Skin epidermis (tissue), 12 donors: ENCODE measurements at regions not wholly inside any gene's neighbourhood (a gene's known extent, or its start where the extent isn't known, plus 50 kb on each side); places are given as distances from the start of the nearest gene placed in this dataset.

Experiments
- H3K27ac ChIP-seq, 21 experiments: fragments of 200-600 bp; sonication (generic) in 11 of 21; one replicate each; pipeline ENCODE4 v1.5.0; 2020; ENCODE audit warnings: mild to moderate bottlenecking in 3 of 21, inconsistent platforms in 2 of 21, moderate library complexity in 2 of 21
- H3K4me3 ChIP-seq, 7 experiments: fragments of 200-600 bp; sonication (generic) in 2 of 7; one replicate each; pipeline ENCODE4 v1.5.0; 2020; ENCODE audit warnings: inconsistent platforms in 2 of 7, mild to moderate bottlenecking in 2 of 7, moderate library complexity in 1 of 7

DNA sequence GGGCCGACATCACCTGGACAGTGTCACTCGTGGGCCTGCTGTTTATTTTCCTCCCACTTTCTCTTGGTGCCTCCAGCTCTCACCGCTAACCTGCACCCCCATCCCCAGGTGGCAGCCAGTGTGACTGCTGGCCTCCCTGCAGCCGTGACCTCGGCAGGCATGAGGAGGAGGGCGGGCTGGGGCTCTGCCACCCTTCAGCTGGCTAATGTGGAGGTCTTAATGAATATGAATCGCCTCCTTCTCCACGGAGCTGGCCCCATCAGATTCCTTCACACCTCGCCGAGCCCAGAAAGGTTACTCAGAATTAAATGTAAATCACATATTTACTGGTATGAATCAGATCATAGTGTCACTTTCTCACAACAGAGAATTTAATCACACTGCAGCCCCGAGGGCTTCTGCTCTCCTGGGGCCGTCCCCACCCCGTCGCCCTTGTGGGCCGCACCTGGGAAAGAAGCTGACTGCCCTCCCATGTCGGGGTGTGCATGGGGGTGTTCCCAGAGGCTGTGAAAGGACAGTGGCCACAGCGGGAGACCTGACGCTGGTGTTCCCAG, 171.1 kb upstream of the TLE3 start:
- H3K4me3 ChIP-seq: no peak overlapping the region
- H3K27ac ChIP-seq: no peak overlapping the region

DNA sequence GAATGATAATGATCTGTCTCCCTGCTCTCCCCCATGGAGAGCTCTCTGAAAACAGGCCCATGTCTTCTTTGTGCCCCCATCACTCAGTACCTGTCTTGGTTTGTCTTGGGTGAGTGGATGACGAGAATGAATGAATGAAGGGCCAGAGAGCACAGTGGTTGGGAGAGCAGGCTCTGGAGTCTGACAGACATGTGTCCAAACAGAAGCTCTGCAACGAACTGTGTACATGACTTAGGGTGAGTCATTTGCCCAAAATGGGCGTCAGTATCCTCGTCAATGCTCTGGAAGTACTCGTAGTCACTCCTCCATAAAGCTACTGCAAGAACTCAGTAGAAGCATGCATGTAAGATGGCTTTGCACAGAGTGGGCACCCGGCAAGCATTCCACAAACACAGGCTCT, 170.2 kb upstream of the TLE3 start:
- no peak overlapping the region for H3K4me3 ChIP-seq
- H3K27ac ChIP-seq: no peak overlapping the region

DNA sequence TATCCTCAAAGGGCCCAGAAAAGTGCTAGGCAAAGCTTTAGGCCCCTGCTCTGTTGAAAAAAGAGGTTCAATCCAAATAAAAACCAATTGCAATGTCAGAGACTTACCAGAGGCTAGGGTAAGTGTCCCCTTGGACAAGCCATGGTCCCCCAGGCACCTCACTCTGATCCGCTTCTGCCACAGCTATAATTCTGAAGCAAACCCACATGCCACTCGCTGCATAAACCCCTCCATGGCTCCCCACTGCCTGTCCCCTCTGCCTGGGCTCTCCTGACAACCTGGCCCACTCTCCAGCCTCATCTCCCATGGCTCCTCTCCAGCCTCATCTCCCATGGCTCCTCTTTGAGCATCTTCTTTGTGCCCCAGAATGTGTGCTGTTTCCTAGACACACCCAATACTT, 169.6 kb upstream of the TLE3 start:
- Histone ChIP-seq H3K4me3 (no peak overlapping the region), H3K27ac (peak overlapping the region in 4 of 21 experiments; percentile 8 to 53 (median 12))

DNA sequence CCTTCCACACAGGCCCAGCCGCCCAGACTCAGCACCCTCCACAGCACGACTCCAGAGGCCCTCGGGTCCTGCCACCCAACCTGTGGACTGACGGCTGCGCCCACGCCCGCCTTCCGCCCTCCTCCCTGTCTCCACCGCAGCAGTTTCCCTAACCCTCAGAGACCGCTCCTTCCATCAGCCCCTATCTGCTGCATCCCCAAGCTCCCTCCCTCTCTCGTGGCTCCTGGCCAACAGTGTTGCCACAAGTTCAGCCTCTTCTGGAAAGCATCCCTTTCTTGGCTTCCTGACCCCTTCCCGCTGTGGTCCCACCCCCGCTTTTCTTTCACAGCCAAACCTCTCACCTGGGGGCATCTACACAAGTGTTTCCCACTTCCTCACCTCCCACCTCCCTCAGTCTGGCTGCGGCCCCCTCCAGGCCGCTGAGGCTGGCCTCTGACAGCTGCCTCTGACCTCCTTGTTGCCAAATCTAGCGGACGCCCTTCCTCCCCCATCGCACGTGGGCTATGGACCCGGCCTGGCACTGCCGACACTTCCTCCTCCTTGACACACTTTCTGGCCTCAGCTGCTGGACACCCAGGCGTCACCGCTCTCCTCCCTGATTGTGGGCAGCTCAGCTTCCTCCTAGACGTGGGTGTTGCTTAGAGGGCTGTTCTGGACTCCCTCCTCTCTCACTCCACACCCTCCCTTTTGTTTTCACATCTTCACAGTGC, 168.8 kb upstream of the TLE3 start:
- H3K4me3 ChIP-seq: no peak overlapping the region
- peak overlapping the region in 8 of 21 experiments; percentile 8 to 55 (median 27) for H3K27ac ChIP-seq

DNA sequence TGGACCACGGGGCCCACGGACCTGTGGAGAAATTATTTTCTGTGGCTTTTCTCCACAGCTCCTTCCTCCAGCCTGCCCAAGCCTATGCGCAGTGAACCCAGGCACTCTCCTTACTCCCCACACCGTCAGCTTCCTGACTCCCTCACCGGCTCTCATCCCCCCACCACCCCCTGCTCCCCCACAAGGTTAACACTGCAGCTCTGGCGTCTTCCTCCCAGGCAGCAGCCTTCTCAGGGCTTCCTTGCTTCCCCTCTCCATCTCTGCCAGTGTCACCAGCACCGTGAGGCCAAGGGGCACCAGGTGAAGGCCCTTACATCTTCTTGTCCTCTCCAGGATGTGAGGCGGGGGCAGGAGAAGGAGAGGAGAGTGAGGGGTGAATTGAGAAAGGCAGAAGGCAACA, 168.3 kb upstream of the TLE3 start:
- H3K27ac ChIP-seq: peak overlapping the region in 6 of 21 experiments; percentile 12 to 55 (median 33)

DNA sequence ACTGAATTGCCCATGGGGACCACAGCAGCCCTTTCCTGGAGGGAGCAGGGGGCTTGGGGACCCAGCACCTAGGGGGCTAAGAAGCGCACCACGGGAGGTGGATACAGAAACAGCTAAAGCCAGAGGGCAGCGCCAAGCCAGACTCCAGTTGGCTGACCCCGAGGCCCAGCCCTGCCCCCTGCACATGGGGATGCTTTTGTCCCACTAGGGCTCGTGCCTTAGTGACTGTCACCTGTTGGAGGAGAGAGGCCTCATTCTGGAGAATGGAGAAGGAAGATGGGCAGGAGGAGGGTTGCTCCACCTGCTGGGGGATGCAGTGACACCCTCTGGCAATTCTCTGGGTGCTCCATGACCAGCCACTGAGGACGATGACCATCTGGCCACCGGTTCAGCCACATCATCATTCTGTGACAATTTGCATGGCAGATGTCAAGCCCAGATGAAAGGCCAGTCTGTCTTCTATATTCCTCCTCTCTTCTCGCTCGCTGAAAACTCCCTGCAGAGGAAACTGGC, 167.8 kb upstream of the TLE3 start:
- Histone ChIP-seq H3K27ac (peak overlapping the region in 2 of 21 experiments; percentile 45 to 55), H3K4me3 (no peak overlapping the region)

More for the DNA sequence above, 168.3 kb upstream of the TLE3 start:
- no peak overlapping the region for H3K4me3 ChIP-seq

DNA sequence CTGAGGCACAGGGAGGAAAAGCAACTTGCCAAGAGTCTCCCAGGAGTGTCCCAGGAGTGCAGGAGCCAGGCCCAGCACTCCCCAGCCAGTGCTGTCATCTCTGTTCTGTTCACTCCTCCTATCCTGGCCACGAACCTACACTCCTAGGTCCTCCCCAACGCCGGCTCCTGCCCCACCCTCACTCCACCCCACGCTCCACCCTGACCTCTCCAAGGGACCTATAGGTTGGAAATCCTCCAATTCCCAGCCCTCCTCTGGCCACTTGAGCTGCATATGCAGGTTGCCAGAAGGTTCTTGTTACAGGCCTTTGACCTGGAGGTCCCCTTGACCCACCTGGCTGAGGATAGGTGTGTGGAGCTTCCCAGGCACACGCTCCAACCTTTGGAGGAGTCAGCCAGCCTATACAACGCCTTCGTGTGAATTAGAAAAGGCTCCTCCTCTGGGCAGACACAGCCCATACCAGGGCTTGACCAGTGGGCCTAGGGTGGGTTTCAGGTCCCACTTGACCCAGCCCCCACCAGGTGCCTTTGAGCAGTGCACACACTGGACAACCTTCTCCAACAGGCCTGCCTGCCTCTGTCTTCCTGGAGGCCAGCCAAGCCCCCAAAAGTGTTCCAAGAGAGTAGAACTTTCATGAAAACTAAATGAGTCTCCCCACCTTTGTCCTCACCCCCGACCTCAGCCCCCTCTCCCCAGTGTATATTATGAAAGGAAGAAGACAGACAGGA, 167.2 kb upstream of the TLE3 start:
- Histone ChIP-seq H3K4me3 (no peak overlapping the region), H3K27ac (peak overlapping the region in 6 of 21 experiments; percentile 9 to 67 (median 20))

DNA sequence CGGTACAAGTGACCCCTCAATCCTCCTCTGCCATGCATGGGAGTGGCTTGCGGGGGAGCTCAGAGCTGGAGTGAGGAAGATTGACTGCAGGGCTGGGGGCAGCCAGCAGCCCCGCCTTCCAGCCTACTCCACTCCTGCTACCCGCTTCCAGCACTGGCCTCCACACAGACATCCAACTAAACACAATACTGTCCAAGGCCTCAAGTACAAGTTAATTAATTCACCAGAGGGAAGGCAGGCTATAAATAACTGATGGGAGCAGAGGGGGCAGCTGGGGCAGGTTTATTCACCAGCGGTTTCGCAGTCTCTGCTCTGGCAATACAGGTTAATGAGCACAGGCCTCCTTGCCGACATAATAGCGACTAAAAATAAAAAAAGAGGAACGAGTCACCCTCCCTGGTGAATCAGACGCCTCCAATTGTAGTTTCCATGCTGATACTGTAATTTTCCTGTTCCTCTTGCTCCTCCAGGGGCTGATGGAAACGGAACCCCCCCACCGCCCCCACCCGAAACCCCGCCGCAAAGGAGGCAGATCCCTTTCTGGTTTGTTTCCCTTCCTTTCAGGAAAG, 166.4 kb upstream of the TLE3 start:
- Histone ChIP-seq H3K27ac (peak overlapping the region in 6 of 21 experiments; percentile 4 to 67 (median 36)), H3K4me3 (no peak overlapping the region)

DNA sequence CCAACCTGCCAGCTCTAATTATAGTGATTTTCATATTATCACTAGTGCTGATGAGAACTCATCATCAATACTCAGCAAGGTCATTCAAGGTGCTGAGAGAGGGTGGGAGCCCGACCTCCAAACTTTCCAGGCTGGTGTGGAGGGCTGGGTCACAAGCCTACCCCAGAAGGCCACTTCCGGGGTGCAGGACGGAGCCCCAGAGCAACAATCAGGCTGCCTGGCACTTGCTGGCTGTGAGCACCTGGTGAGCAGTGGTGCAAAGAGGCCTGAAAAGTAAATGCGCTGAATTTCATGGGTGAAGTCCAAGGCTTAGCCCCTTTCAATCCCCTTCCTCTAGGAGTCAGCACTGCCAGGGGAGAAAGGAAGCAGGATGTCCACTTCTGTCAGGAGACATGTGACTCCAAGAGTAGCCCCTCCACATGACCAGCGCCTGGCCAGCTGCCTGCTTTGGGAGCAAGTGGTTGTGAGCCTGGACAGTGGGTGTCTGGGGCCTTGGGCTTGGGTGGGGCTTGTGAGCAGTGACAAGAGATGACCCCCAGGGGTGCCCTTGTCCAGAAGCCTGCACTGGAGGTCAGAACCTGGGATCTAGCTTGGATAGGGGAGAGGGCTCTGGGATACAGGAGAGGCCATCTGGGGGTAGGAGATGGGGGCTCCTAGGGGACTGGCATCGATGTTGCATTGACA, 165.0 kb upstream of the TLE3 start:
- H3K27ac ChIP-seq: no peak overlapping the region
- no peak overlapping the region for H3K4me3 ChIP-seq

DNA sequence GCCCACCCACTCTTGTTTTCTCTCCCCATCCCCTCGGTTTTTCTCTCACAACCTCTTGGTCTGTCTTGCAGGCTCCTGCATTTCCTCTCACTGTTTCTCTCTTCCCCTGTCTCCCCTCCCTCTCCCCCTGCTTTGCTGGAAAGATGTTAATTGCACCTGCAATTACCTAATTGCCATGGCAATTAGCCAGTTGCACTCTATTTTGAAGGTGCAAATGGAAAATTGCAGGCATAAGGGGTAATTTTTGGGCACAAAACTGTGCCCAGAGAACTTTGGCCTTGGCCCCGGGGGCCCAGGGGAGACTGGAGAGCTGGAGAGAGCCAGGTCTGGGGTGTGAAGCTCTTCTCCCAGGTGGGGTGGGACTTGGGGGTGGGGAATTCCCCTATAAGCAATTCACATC, 164.5 kb upstream of the TLE3 start:
- no peak overlapping the region for H3K27ac ChIP-seq
- no peak overlapping the region for H3K4me3 ChIP-seq

DNA sequence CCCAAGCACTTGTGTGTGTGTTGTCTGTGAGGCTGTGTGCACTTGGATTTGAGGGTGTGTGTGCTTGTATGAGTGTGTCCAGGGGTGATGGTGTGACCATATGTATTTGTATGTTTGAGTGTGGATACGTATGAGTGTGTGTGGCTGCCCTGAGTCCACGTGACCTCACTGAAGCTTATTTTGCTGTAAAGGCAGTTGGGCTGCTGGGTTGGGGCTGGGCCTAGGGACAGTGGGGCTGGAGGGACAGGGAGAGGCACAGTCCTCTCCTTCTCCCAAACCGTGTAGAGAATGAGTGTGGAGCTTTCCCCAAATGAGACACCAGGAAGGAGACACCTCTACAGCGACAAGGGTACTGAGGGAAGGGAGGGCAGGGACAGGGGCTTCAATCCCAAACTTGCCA, 163.4 kb upstream of the TLE3 start:
- no peak overlapping the region for H3K4me3 ChIP-seq
- no peak overlapping the region for H3K27ac ChIP-seq

DNA sequence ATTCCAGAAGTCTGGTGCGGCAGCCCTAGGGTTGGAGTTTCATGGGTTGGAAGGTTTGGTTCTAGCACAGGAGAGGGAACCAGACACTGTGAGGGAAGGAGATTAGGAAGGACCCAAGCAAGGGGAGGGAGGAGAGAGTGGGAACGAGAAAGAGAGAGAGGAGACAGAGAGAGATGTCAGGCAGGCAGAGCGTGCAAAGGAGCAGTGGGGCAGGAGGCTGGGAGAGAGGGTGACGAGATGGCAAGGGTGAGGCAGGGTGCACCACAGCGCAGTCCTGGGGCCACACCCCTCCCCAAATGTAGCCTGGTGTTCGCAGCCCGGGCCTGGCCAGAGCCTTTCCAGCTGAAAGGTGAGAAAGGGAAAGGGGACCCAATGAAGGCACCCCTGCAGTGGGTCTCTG, 162.9 kb upstream of the TLE3 start:
- Histone ChIP-seq H3K4me3 (no peak overlapping the region), H3K27ac (no peak overlapping the region)

DNA sequence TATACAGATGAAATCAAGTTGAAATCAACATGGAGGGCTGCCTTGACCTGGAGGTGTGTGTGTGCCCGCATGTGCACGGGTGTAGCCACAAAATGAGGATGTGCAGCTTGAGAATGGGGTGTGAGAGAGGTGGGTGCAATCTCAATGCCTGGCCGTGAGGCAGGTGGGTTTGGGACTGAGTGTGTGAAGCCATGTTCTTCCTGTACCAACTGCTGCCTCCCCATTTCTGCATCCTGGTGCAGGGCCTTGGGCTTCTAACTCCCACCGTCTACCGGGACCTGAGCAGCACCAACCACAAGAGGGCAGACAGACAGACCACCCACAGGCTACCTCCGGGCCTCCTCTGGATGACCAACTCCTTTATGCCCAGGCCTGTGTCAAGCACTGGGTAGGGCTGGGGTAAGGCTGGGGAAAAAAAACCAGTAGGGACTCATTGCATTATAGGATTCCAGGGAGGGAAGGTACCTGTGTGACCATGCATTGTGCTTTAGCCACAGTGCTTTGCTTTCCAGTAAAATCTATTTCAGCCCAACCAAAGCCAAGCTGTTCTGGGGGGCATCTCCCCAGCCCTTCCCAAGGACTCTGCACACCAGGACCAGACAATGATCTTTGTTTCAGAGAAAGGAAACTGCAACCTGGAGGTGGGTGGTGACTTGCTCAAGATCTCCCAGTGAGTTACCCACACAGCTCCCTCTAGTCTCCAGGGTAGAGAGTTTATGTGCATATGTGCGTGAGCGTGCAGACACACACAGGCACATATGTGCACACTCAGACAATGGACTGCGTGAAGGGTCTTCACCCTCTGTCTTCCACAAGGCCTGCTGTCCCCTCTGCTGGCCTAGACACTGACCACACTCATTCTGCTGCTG, 162.2 kb upstream of the TLE3 start:
- H3K27ac ChIP-seq: peak overlapping the region in 5 of 21 experiments; percentile 27 to 79 (median 59)
- H3K4me3 ChIP-seq: no peak overlapping the region

DNA sequence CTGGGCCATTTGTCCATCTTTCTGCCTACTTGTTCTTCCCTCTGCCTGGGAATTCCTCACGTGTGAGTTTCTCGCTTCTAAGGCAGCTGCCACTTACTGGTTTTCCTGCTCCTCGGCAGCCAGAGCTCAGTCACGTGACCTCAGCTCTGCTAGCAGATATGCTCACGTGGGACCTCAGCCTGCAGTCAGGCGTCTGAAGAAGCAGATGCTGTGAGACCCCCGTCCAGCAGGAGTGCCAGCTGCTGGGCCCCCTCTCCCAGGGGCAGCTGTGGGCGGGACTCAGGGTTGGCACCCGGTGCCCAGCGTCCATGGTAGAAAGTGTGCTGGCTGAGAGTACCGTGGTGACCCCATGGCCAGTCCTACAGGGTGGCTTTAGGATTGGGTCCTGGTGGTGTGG, 161.3 kb upstream of the TLE3 start:
- Histone ChIP-seq H3K27ac (peak overlapping the region in 8 of 21 experiments; percentile 10 to 79 (median 62)), H3K4me3 (no peak overlapping the region)

DNA sequence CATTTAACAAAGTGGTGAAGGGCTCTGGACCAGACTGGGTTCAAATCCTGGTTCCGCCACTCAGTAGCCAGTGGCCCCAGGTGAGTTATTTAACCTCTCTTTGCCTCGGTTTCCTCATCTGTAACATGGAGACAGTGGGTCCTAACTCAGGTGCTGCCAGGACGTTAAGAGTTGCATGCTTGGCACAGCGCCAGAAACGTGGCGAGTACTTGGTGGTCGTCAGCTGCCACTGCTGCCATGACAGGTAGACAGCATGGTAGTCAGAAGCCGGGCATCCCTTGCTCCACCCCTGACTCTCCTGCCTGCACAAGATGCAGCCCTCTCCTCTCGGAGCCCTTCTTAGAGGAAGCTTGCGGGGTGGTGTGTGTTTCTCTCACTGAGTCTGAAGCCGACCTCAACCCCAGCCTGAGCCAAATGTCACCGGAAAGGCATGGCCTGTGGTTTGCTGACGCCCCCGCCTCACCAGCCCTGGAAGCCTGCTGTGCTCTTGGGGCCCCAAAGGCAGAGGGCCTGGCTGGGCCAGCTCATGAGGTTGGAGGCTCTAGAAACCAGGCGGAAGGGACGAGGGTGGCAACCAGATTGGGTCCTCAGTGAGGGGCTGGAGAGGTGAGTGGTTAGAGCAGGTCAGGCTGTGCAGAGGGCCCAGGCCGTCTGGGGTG, 160.8 kb upstream of the TLE3 start:
- H3K4me3 ChIP-seq: no peak overlapping the region

DNA sequence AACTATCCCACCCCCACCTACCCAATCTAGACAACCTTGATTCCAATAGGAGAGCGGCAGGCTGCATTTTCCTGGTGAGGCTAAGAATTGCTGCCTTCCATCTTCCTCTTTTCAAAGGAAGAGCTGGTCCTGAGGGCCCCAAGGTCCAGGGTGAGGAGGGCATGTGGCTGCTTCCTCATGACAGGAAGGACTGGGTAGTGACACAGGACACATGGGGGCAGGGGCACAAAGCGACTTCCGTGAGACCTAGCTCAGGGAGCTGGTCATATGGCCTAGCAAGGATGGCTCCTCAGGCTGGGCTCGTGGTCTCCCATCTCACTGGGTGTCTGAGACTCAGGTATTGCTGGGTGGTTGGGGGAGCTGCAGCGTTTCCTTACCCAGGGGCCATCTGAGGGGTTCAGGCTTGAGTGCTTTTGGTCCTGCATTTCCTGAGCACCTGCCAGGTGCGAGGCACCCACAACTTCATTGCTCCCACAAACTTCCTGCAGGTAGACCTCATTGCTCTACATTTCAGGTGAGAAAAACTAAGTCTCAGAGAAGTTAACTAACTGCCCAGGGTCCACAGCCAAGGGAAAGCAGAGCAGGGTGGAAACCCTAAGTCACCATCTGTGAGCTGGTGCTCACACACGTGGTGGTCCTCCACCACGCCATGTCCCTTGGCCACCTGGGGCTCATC, 160.0 kb upstream of the TLE3 start:
- peak overlapping the region in 5 of 21 experiments; percentile 3 to 79 (median 45) for H3K27ac ChIP-seq
- no peak overlapping the region for H3K4me3 ChIP-seq

More for the DNA sequence above, 160.8 kb upstream of the TLE3 start:
- peak overlapping the region in 9 of 21 experiments; percentile 10 to 79 (median 59) for H3K27ac ChIP-seq

DNA sequence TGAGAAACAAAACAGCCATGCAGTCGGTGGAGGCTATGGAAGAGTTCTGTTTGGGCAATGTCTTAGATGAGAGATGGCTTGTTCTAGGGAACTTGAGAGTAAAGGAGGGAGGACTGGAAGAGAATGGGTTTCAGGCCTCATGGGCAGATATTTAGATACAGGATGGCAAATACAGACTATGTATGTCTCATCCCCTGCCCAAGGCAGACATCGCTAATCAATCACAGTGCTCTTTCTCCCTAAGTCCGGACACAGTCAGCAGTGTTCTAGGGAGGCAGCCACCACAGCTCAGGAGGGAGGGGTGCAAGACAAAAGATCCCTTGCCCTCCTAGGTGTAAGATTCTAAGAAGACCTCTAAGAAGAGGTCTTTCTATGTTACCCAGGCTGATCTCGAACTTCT, 159.3 kb upstream of the TLE3 start:
- Histone ChIP-seq H3K27ac (no peak overlapping the region), H3K4me3 (no peak overlapping the region)
